CD4-positive, alpha-beta T cell treated with Interleukin-1 beta for 1 hour (primary cell): ENCODE measurements at regions not wholly inside any gene's neighbourhood (a gene's known extent, or its start where the extent isn't known, plus 50 kb on each side); places are given as distances from the start of the nearest gene placed in this dataset.
"Not testable (repeated sequence)": the region's sequence is repeated elsewhere in the genome, so short reads cannot be mapped to it uniquely, and the experiment has no call there.

ENCODE experiments used
- DNase-seq, 2 donors: peaks; one replicate each; pipeline ENCODE4 v3.0.0-alpha.2; 2020 to 2022

DNA sequence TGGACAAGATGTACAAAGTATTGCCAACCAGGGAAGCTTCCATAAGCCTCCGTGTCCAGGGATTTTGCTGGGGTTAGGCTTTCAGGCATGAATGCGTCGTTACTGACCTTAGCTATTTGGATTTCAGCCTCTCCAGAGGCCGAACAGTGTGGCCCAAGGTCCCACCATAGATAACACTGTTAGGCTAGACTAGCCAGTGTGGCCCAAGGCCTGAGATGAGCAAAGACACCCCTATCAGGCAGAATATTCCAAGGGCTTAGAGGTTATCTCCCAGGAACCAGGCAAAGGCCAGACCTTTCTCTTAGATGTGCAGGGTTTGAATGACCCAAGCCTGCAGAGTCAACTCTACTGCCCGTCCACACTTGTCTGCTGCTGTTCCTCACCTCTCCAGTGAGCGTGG lies 131.7 kb upstream of the NDUFV2 start:
- DNase-seq, result no peak

DNA sequence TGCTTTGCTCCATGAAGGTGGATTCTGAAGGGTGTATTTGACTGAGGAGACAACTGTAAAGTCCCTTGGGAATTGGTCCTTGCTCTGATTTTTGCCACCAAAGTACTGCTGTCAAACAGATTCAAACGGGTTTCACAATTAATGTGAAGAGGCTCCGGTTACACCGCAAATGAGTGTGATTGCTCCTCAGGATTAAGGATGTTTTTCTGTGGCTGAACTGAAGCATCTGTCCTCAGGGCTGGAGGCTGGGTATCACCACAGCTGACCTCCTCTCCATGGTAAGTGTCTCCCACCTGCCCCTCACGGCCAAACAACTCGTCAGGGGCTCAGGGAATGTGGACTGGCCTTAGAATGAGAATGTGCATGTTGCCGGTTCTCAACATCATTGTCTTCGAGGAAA lies 130.4 kb upstream of the NDUFV2 start:
- DNase-seq, result no peak

DNA sequence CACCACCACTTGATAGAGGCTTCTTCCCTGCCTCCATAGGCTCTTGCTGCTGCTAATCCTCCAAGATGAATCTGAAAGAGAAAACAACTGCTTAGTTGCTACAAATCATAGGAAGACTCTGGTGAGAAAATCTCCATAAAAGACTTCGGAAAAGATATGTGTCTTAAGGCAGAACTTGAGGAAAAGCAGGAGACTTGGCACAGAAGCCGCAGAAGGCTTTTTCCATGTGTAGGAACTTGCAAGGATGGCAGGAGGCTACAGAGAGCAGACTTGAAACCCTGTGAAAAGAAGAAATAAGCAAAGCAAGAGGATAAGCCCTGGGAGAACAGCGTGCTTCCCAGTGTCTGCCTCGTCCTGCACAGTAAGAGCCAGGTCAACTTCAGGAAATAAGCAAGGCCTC lies 128.2 kb upstream of the NDUFV2 start:
- no peak for DNase-seq

DNA sequence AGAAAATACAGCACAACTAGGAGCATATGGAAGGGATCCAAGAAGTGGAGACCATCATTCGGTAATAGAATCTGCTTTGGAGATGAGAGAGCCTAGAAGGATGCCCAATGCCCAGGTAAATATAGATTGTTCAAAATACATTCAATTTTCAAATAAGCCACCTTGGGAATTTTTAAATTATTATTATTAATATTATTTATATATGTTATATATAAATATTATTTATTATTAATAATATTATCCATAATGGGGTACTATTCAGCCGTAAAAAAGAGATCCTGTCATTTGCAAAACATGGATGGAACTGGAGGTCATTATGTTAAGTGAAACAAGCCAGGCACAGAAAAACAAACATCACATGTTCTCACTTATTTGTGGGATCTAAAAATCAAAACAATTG lies 127.8 kb upstream of the NDUFV2 start:
- DNase-seq, result no peak

DNA sequence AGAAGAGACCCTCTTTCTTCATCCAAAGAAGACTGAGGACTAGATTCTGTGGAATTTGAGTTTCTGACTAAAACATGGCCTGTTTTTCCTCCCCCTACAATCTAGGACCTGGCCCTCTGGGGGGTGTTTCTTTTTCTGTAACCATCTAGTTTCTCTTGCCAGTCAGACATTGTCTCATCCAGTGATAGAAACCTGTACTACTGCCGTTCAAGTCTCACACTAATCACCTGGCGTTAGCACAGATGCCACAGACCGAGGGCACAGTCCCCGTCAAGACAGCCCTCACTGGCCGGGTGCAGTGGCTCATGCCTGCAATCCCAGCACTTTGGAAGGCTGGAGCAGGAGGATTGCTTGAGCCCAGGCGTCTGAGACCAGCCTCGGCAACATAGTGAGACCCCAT lies 126.9 kb upstream of the NDUFV2 start:
- DNase-seq, result no peak

DNA sequence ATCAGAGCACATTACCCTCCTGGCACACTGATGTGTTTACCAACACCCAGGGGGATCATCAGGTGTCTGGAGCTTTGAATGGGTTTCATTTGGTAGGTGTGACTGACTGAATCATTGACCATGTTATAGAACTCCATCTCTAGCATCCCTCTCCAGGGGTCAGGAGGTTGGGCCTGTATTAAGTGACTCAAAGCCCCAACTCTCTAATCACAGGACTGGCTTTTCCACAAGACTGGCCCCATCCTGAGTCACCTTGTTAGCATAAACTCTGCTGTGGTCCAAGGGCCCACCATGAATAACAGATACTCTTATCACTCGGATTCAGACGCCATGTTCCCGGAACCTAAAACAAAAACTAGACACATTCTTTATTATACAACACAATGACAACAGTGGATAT lies 125.9 kb upstream of the NDUFV2 start:
- no peak for DNase-seq

DNA sequence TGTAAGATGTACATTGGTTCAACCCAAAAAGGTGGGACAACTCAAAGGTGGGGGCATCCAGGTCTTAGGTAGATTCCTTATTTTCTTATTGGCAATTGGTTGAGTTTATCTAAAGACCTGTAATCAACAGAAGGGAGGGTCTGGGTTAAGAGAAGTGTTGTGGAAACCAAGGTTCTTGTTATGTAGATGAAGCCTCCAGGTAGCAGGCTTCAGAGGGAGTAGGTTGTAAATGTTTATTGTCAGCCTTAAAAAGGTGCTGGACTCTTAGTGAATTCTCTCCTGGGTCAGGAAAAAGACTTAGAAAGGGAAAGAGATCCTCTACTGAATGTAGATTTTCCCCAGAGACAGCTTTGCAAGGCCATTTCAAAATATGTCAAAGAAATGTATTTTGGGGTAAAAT lies 125.3 kb upstream of the NDUFV2 start:
- DNase-seq, result no peak

DNA sequence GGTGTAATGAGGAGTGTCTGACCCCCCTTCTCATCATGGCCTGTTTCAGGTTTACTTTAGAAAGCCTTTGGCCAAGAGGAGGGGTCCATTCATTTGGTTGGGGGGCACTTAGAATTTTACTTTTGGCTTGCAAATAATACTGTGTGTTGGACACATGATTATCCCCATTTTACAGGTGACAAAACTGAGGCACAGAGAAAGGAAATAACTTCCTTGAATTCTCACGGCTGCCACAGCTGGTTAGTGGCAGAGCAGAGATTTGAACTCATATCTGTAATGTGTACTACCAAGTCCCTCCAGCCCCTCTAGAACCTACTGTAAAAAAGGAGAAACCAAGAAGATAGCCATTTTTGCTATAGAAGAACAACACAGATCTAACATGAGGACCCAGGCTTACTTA lies 124.8 kb upstream of the NDUFV2 start:
- DNase-seq, result no peak

DNA sequence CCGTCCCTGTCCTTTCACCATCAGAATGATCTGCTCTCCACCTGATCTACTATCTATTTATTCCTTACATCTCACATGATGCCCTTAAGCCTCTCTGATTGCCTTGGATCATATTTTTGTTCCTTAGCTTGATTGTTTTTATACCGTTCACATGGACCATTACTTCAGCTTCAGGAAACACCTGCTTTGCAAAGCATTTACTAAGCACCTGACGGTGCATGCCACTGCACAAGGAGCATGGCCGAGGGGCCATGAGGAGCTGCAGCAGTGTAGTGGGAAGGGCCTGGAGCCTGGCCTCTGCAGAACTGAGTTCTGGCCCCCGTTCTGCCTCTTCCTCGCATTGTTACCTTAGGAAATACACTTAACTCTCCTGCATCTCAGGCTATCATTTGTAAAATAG lies 124.1 kb upstream of the NDUFV2 start:
- DNase-seq, result no peak

DNA sequence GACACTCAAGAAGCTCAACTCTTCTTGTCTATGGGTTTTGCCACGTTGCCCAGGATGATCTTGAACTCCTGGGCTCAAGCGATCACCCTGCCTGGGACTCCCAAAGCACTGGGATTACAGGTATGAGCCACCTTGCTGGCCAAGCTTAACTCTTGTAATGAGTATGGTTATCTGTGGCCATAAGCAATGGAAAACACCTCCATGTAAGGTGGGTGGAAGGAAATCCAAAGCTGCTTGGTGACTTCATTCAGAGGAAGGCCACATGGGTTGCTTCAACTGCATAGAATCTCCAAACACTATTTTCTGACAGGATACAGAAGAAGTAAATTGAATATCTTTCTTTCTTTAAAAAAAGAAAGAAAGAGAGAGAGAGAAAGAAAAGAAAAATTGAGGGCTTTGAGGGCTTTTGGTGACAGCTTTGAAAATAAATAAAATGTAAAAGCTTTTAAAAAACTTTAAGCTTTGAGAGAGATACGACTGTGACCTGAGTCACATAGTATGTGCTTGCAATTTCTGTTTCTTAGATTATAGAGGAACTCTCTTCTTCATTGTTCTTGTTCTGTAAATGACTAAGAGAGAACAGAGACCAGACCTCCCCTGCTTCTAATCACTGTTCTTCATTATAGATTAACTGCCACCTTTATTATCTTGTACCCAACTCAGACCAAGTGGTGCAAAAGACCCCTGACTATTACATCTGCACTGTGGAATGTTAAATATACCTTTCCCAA lies 123.1 kb upstream of the NDUFV2 start:
- DNase-seq, result no peak

DNA sequence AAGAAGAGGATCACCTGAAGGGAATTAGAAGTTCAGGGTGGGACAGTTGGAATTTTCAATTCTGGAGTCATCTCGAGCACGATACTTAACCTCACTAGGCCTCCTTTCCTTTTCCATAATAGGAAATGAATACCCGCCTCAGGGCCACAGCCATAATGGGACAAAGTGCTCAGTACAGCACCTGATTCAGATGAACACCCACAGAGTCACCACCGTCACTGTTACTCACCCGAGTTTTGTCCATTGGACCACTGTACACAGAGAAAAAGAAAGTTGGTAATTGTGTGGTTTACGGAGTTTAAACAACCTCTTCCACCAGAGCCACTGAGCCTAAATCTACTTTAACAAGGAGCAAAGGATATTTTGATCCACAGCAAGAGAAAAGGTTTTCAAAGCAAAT lies 122.0 kb upstream of the NDUFV2 start:
- DNase-seq, result no peak

DNA sequence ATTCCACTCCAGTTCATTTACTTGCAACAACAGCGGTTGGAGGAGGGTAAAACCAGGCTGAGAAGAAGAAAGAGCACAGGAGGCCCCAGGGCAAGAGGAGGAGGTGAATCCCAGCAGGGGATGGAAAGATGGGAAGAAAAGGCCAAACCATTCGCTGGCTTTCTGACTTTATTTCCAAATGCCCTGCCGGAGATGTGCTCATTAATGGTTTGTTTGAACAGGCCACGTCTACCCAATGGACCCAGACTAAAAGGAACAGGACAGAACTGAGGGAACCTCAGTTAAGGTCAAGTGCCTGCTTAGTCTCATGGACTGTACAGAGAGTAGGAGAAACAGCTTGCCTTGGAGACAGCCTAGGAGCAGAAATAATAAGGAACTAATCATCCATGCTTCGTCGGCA lies 121.6 kb upstream of the NDUFV2 start:
- no peak for DNase-seq

DNA sequence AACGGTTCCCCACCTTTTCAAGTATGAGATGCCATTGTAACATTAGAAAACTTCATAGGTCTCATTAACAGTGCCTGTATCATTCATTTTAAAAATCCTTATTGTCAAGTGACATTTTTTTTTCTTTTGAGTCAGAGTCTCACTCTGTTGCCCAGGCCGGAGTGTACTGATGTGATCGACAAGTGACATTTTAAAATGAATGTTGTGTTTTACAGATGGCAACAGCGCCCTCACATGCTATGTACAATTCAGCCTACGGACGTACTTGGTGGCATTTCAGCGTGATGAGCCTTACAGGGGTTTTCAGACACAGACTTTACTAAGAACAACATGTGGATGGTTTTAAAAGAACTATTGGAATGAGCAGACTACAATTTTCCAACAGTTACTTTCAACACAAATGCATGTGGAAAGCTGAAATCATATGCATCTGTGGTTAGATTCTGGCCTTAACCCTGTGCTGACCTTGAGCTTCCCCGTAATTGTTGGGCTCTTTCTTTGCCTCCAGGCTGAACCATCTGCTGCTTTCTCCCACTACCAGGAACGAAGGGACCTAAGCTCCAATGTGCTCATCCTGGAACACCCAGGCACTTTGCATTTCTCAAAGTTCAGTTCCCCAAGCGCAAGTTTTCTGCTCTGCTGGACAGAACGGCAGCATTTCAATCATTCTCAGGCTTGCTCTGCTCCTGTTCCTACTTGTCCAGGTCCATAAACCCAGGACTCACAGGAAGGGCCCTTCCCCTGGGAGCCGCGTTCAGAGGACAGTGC lies 119.9 kb upstream of the NDUFV2 start:
- DNase-seq, result peak; percentile 3 to 31

DNA sequence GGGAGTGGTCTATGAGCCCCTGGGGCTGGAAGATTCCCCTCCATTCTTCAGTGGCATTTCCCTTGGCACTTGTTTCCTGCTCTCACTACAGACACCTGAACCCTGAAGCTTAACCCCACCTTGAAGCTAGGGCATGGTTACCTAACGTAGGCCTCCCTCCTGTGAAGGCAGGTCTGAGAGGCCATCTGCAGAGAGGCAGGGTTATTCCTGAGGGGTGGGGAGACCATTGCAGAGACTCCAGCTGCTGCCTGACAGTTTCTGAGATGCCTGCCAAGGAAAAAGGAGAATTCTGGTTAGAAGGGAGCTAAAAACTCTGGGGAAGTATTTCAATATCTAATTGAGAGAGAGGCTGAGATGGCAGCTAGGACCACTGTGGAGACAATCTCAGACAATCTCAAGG lies 119.3 kb upstream of the NDUFV2 start:
- no peak for DNase-seq

DNA sequence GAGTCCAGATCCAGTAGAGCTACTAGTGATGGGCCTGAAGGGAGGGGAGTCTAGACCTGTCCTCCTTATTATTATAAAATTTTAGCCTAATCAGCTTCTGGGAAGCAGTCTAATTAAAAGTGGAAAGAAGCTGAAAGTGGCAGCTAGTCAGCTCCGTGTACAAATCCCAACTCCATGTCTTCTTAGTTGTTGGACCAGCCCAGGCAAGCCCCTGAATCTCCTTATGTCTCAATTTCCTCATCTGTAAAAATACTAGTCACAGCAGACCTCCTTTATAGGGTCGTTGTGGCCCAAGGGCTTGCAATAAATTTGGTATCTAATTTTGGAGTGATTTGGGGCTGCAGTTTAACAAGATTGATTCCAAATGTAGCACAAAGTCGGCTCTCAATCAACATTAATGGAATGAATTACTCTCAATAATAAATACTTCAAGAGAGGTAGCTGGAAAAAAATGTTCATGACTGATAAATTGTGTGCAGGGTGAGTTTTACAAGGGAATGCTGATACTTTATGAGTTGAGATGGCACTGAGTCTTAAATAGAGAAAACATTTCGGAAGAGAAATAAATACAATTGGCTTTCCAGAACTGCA lies 118.3 kb upstream of the NDUFV2 start:
- DNase-seq, result no peak

DNA sequence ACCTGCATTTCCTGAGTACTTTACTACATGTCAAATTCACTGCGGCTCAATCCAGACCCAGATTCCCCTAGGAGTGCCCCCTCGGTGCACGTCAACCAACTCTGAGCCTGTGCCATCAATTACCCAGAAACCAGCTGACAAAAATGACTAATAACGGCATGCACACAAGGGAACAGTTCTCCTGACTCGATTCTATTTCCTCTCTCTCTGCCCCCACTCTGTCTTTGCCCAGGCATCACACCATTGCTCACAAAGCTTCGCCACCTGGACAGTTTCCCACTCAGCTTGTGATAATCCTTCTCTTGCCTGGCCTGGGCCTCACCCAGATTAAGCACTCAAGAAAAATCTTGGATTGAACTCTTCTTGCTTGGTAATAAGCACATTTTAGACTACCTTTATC lies 115.3 kb upstream of the NDUFV2 start:
- DNase-seq, result no peak

DNA sequence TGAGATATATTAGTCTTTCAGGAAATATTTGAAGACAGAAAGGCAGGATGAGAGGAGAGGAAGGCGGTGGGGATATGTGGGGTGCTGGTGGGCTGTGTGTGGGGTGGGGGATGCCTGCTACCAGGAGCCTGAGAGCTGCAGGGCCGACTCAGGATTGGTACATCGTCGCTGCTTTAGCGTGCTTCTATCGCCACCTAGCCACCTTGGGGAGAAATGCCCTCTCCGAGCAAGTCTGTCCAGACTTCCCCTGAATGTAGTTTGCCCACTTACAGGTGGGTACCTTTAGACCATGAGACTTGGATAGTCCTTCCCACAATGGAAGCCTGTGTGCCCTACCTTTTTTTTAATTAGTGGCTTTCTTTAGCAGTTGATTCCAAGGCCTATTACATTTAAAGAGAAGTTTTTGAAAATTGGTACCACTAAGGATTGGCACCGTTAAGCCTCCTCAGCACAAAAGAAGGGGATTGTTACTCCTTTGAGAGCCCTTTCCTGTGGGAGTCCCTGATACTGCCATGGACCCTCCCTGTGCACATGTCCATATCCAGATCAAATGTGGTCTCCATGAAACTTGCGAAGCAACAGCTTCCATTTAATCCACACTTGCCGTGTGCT lies 114.1 kb upstream of the NDUFV2 start:
- DNase-seq, result peak; percentile 59 to 61

DNA sequence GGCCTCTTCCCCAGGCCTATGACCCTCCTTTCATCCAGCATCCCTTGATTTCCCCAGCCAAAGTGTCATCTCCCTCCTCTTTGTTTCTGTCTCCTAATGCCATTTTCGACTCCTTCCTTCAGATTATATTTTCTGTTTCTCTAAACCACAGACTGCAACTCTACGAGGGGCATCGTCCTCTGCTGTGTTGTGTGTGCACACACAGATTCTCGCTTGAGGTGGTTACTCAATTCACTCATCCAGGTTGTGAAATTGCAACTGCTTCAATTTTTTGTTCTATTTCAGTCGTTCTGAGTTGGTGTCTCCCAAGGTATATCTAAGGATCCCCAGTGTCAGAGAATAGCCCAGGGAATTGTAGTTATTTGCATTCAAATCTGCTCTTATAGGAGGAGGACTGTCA lies 113.5 kb upstream of the NDUFV2 start:
- no peak for DNase-seq

DNA sequence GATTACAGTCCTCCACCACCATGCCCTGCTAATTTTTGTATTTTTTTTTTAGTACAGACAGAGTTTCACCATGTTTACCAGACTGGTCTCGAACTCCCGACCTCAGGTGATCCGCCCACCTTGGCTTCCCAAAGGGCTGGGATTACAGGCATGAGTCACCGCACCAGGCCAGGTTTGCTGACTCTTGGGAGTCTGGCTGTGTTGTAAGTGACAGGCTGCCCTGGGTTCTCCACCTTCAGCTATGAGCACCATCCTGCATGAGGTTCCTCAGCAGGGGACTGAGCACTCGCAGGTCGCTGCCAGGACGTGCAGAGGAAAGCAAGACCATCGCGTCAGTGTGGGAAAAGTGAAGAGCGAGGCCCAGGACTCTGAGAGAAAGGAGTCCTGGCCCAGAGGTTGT lies 112.6 kb upstream of the NDUFV2 start:
- no peak for DNase-seq

DNA sequence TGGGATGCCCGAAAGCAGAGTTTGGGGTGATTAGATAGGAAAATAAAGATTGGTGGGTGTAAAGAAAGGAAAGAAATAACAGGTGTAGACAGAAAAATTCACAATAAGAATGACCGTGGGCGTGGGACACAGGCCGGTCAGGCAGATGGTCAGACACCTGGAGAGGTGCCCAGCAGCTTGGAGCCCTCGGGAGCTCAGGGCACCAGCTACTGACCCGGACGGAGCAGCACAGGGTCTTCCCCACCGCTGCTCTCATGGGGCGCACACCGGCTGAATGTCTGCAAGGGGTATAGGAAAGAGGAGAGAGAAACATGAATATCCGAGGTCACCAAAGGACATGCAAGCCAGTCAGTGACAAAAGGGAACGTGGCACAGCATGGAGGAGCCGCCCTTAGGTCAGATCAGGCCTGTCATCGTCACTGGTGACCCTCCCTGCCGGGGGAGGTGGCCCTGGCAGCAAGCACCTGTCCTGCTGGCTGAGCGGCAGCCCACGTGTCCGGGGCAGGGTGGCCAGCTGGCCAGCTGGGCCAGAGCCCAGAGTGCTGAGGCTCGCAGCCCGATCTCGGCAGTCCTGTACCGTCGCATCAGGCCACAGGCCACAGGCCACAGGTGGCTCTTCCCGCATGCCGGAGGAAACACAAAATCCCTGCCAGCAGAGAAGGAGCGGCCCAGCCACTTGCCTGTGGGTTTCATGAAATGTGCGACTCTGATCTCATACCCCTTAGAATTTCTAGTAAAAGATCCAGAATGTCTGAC lies 112.0 kb upstream of the NDUFV2 start:
- no peak for DNase-seq

DNA sequence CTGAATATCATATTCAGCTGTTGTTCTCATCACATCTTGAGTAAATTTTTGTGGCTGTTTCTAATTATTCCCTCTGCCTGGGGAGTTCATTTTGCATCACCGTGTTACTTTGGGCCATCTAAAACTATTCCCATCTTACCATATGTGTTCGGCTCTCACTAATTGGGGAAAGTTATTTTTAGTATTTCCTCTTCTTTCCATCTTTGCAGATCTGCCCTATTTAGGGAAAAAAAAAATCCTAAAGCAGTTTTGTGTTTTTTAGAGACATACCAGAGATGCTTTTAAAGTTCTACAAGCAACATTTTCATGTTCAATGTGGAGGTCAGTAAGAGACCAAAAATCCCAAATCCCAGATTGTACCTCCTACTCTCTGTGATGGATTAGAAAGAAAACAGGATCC lies 111.3 kb upstream of the NDUFV2 start:
- no peak for DNase-seq

DNA sequence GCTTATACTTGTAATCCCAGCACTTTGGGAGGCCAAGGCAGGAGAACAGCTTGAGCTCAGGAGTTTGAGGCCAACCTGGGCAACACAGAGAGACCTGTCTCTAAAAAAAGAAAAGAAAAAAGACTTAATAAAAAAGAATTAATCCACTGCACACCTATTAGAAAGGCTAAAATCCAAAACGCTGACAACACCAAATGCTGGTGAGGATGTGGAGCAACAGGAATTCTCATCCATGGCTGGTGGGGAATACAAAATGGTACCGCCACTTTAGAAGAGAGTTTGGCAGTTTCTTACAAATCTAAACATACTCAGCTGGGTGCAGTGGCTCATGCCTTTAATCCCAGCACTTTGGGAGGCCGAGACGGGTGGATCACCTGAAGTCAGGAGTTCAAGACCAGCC lies 110.0 kb upstream of the NDUFV2 start:
- not testable (repeated sequence) for DNase-seq

DNA sequence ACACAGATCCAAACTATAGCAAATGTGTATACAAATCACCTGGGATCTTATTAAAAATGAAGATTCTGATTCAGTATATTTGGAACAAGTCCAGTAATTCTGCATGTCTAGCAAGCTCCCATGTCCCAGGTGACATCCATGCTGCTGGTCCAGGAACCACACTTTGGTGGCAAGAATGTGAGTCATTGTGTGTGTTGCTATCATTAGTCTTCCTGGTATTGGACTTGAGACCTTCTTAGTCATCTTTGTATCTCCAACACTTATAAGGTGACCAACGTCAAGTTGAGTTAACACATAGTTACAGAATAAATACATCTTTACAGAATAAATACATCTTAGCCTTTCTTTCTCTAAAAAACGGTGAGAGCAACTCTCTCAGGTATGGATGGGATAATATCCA lies 107.9 kb upstream of the NDUFV2 start:
- DNase-seq, result no peak
